ENCODE measurements at regions not wholly inside any gene's neighbourhood (a gene's known extent, or its start where the extent isn't known, plus 50 kb on each side); places are given as distances from the start of the nearest gene placed in this dataset.

- TF ChIP-seq CTCF (CRISPR knock-in tag; IDR thresholded peaks at IDR 0.05) (no peak), ZNF639 (CRISPR knock-in tag; conservative IDR thresholded peaks at IDR 0.05) (no peak), ZFP82 (CRISPR knock-in tag; IDR thresholded peaks at IDR 0.05; ENCODE audit: borderline replicate concordance) (no peak), AFF4 (CRISPR knock-in tag; IDR thresholded peaks at IDR 0.05) (no peak), BRD4 (CRISPR knock-in tag; IDR thresholded peaks at IDR 0.05) (no peak)
Measured at GRCh38 chr3:161920196-161920595, 423.6 kb downstream of the OTOL1 start.

All from HepG2 (cell line).